ENCODE measurements at regions not wholly inside any gene's neighbourhood (a gene's known extent, or its start where the extent isn't known, plus 50 kb on each side); places are given as distances from the start of the nearest gene placed in this dataset.

DNA sequence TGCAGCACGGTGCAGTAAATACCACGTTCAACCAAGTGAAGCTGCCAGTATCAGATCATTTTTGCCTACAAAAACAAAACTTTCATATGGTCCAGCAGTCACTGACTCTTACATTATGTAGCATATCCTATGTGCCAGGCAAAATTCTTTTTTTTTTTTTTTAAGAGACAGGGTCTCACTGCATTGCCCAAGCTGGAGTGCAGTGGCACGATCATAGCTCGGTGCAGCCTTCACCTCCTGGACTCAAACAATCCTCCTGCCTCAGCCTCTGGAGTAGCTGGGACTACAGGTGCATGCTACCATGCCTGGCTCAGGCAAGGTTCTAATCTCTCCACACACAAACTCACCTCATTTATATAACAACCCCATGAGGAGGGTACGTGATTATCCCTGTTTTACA lies 208.6 kb upstream of the JARID2 start:
- Histone ChIP-seq H3K36me3 (ENCODE audit: control insufficient read depth in 1 of 2, insufficient read depth in 2 of 2, low read depth in 1 of 2, low read length in 2 of 2) (no peaks in the 10 kb centered on the region), H3K4me1 (ENCODE audit: control insufficient read depth, insufficient read depth, low read depth, low read length) (peaks cover 6% of the 10 kb centered on the region), H3K18ac (ENCODE audit: low read depth in 1 of 2, low read length in 2 of 2) (no peak overlapping the region), H2BK15ac (ENCODE audit: low read depth, poor library complexity, severe bottlenecking) (no peak overlapping the region), H4K91ac (ENCODE audit: low read length) (no peak overlapping the region), H2BK12ac (ENCODE audit: low read length in 2 of 2) (no peak overlapping the region), H3K27me3 (ENCODE audit: control insufficient read depth in 1 of 2, insufficient read depth in 1 of 2, low read length in 2 of 2) (no peaks in the 10 kb centered on the region), H2BK5ac (ENCODE audit: low read depth, low read length, poor library complexity, severe bottlenecking) (no peak overlapping the region), H3K4ac (ENCODE audit: low read depth in 1 of 2, low read length in 2 of 2) (no peak overlapping the region), H3K4me3 (ENCODE audit: insufficient read depth in 1 of 2, low read depth in 1 of 2, low read length in 2 of 2) (no peak overlapping the region), H3K14ac (ENCODE audit: low read length in 2 of 2) (no peak overlapping the region), H3K27ac (ENCODE audit: low read length, poor library complexity, severe bottlenecking) (no peak overlapping the region), H3K9ac (ENCODE audit: low read length) (no peak overlapping the region), H2BK120ac (ENCODE audit: low read depth, low read length) (no peak overlapping the region), H3K9me3 (ENCODE audit: control insufficient read depth, low read length) (no peaks in the 10 kb centered on the region), H3K4me2 (ENCODE audit: low read length, poor library complexity, severe bottlenecking) (no peak overlapping the region), H2AFZ (ENCODE audit: low read depth, low read length) (no peak overlapping the region), H3K79me1 (replicated peaks; ENCODE audit: low read length, poor library complexity, severe bottlenecking) (no peaks in the 10 kb centered on the region), H3K23ac (ENCODE audit: low read length in 2 of 2) (no peak overlapping the region), H2AK5ac (ENCODE audit: low read length, severe bottlenecking) (no peak overlapping the region), H4K8ac (ENCODE audit: low read length) (no peak overlapping the region)
- no peak for DNase-seq
- 79% methylated on average over 5 of the region's 5 CpGs for WGBS

GRCh38 chr6:15038013-15038791 lies 207.7 kb upstream of the JARID2 start:
- Histone ChIP-seq H3K4me3 (ENCODE audit: insufficient read depth in 1 of 2, low read depth in 1 of 2, low read length in 2 of 2) (no peak overlapping the region), H3K18ac (ENCODE audit: low read depth in 1 of 2, low read length in 2 of 2) (no peak overlapping the region), H3K4ac (ENCODE audit: low read depth in 1 of 2, low read length in 2 of 2) (no peak overlapping the region), H2BK15ac (ENCODE audit: low read depth, poor library complexity, severe bottlenecking) (no peak overlapping the region), H3K27me3 (ENCODE audit: control insufficient read depth in 1 of 2, insufficient read depth in 1 of 2, low read length in 2 of 2) (no peaks in the 10 kb centered on the region), H3K79me1 (replicated peaks; ENCODE audit: low read length, poor library complexity, severe bottlenecking) (no peaks in the 10 kb centered on the region), H3K4me1 (ENCODE audit: control insufficient read depth, insufficient read depth, low read depth, low read length) (peaks cover 6% of the 10 kb centered on the region), H3K14ac (ENCODE audit: low read length in 2 of 2) (no peak overlapping the region), H3K36me3 (ENCODE audit: control insufficient read depth in 1 of 2, insufficient read depth in 2 of 2, low read depth in 1 of 2, low read length in 2 of 2) (no peaks in the 10 kb centered on the region), H3K9me3 (ENCODE audit: control insufficient read depth, low read length) (no peaks in the 10 kb centered on the region), H2BK12ac (ENCODE audit: low read length in 2 of 2) (no peak overlapping the region), H3K4me2 (ENCODE audit: low read length, poor library complexity, severe bottlenecking) (no peak overlapping the region), H4K91ac (ENCODE audit: low read length) (no peak overlapping the region), H4K8ac (ENCODE audit: low read length) (no peak overlapping the region), H3K9ac (ENCODE audit: low read length) (no peak overlapping the region), H2AFZ (ENCODE audit: low read depth, low read length) (no peak overlapping the region), H2BK120ac (ENCODE audit: low read depth, low read length) (no peak overlapping the region), H3K23ac (ENCODE audit: low read length in 2 of 2) (no peak overlapping the region), H2BK5ac (ENCODE audit: low read depth, low read length, poor library complexity, severe bottlenecking) (no peak overlapping the region), H3K27ac (ENCODE audit: low read length, poor library complexity, severe bottlenecking) (no peak overlapping the region), H2AK5ac (ENCODE audit: low read length, severe bottlenecking) (no peak overlapping the region)
- 89% methylated on average over 8 of the region's 11 CpGs for WGBS
- DNase-seq, result no peak

- H3K23ac ChIP-seq (ENCODE audit: low read length in 2 of 2), result no peak overlapping the region
- 97% methylated on average over 3 of the region's 3 CpGs for WGBS
These were observed 206.7 kb upstream of the JARID2 start for GRCh38 chr6:15039136-15039535.

GRCh38 chr6:15042938-15043337 lies 202.9 kb upstream of the JARID2 start:
- no peak overlapping the region for H3K9ac ChIP-seq (ENCODE audit: low read length)
- H3K27ac ChIP-seq (ENCODE audit: low read length, poor library complexity, severe bottlenecking), result no peak overlapping the region
- H3K36me3 ChIP-seq (ENCODE audit: control insufficient read depth in 1 of 2, insufficient read depth in 2 of 2, low read depth in 1 of 2, low read length in 2 of 2), result no peaks in the 10 kb centered on the region
- H2BK12ac ChIP-seq (ENCODE audit: low read length in 2 of 2), result no peak overlapping the region
- no peaks in the 10 kb centered on the region for H3K79me1 ChIP-seq (replicated peaks; ENCODE audit: low read length, poor library complexity, severe bottlenecking)
- 91% methylated on average over 4 of the region's 4 CpGs for WGBS
- H3K4me1 ChIP-seq (ENCODE audit: control insufficient read depth, insufficient read depth, low read depth, low read length), result no peaks in the 10 kb centered on the region
- H3K4ac ChIP-seq (ENCODE audit: low read depth in 1 of 2, low read length in 2 of 2), result no peak overlapping the region
- H3K4me2 ChIP-seq (ENCODE audit: low read length, poor library complexity, severe bottlenecking), result no peak overlapping the region
- no peak for DNase-seq
- H3K23ac ChIP-seq (ENCODE audit: low read length in 2 of 2), result no peak overlapping the region
- no peak overlapping the region for H2BK5ac ChIP-seq (ENCODE audit: low read depth, low read length, poor library complexity, severe bottlenecking)
- no peak overlapping the region for H2AK5ac ChIP-seq (ENCODE audit: low read length, severe bottlenecking)
- H2BK15ac ChIP-seq (ENCODE audit: low read depth, poor library complexity, severe bottlenecking), result no peak overlapping the region
- no peak overlapping the region for H2AFZ ChIP-seq (ENCODE audit: low read depth, low read length)
- no peak overlapping the region for H3K14ac ChIP-seq (ENCODE audit: low read length in 2 of 2)
- peaks cover 0 to 5% of the 10 kb centered on the region in 2 experiments for H3K27me3 ChIP-seq (ENCODE audit: control insufficient read depth in 1 of 2, insufficient read depth in 1 of 2, low read length in 2 of 2)
- no peak overlapping the region for H2BK120ac ChIP-seq (ENCODE audit: low read depth, low read length)
- H4K8ac ChIP-seq (ENCODE audit: low read length), result no peak overlapping the region
- H3K9me3 ChIP-seq (ENCODE audit: control insufficient read depth, low read length), result no peaks in the 10 kb centered on the region
- no peak overlapping the region for H3K4me3 ChIP-seq (ENCODE audit: insufficient read depth in 1 of 2, low read depth in 1 of 2, low read length in 2 of 2)
- H3K18ac ChIP-seq (ENCODE audit: low read depth in 1 of 2, low read length in 2 of 2), result no peak overlapping the region
- no peak overlapping the region for H4K91ac ChIP-seq (ENCODE audit: low read length)

More at GRCh38 chr6:15039136-15039535, 206.7 kb upstream of the JARID2 start:
- no peak overlapping the region for H2BK15ac ChIP-seq (ENCODE audit: low read depth, poor library complexity, severe bottlenecking)
- H3K9ac ChIP-seq (ENCODE audit: low read length), result no peak overlapping the region
- H3K79me1 ChIP-seq (replicated peaks; ENCODE audit: low read length, poor library complexity, severe bottlenecking), result no peaks in the 10 kb centered on the region
- no peak overlapping the region for H3K4me2 ChIP-seq (ENCODE audit: low read length, poor library complexity, severe bottlenecking)
- no peak overlapping the region for H2AFZ ChIP-seq (ENCODE audit: low read depth, low read length)
- H3K9me3 ChIP-seq (ENCODE audit: control insufficient read depth, low read length), result no peaks in the 10 kb centered on the region
- no peaks in the 10 kb centered on the region for H3K36me3 ChIP-seq (ENCODE audit: control insufficient read depth in 1 of 2, insufficient read depth in 2 of 2, low read depth in 1 of 2, low read length in 2 of 2)
- no peak overlapping the region for H4K91ac ChIP-seq (ENCODE audit: low read length)
- DNase-seq, result no peak
- peaks cover 0 to under 1% of the 10 kb centered on the region in 2 experiments for H3K27me3 ChIP-seq (ENCODE audit: control insufficient read depth in 1 of 2, insufficient read depth in 1 of 2, low read length in 2 of 2)
- no peak overlapping the region for H2BK5ac ChIP-seq (ENCODE audit: low read depth, low read length, poor library complexity, severe bottlenecking)
- no peak overlapping the region for H3K27ac ChIP-seq (ENCODE audit: low read length, poor library complexity, severe bottlenecking)
- no peak overlapping the region for H3K4me3 ChIP-seq (ENCODE audit: insufficient read depth in 1 of 2, low read depth in 1 of 2, low read length in 2 of 2)
- H2BK120ac ChIP-seq (ENCODE audit: low read depth, low read length), result no peak overlapping the region
- H3K14ac ChIP-seq (ENCODE audit: low read length in 2 of 2), result no peak overlapping the region
- peaks cover 6% of the 10 kb centered on the region for H3K4me1 ChIP-seq (ENCODE audit: control insufficient read depth, insufficient read depth, low read depth, low read length)
- H2BK12ac ChIP-seq (ENCODE audit: low read length in 2 of 2), result no peak overlapping the region
- no peak overlapping the region for H3K4ac ChIP-seq (ENCODE audit: low read depth in 1 of 2, low read length in 2 of 2)
- H4K8ac ChIP-seq (ENCODE audit: low read length), result no peak overlapping the region
- H2AK5ac ChIP-seq (ENCODE audit: low read length, severe bottlenecking), result no peak overlapping the region
- no peak overlapping the region for H3K18ac ChIP-seq (ENCODE audit: low read depth in 1 of 2, low read length in 2 of 2)

All from mesenchymal stem cell (in vitro differentiated cells and primary cell).